Lung (tissue), 11 donors: ENCODE measurements at regions not wholly inside any gene's neighbourhood (a gene's known extent, or its start where the extent isn't known, plus 50 kb on each side); places are given as distances from the start of the nearest gene placed in this dataset.
A peak's percentile ranks its signal among the peaks of the same experiment; 100 is the strongest.

ENCODE experiments used
- ATAC-seq: fragments of 200-7000 bp; cut with Tn5 transposase; one replicate; pipeline ENCODE4 v1.9.1; 2020; ENCODE audit warnings: moderate number of reproducible peaks; ENCODE audit not compliant: insufficient read depth, low FRiP score
- DNase-seq, 3 donors: peaks; one replicate each; pipeline ENCODE4 v3.0.0-alpha.2; 2013 to 2017
- H3K27ac ChIP-seq, 2 donors: one replicate each; pipeline ENCODE4 v1.5.1; 2013; ENCODE audit warnings: mild to moderate bottlenecking in 2 of 2, moderate library complexity in 2 of 2, control low read depth in 1 of 2, inconsistent platforms in 1 of 2, low read depth in 1 of 2, low read length in 1 of 2
- H3K27me3 ChIP-seq, 3 donors: one replicate each; pipeline ENCODE4 v1.5.1; 2013; ENCODE audit warnings: low read length in 2 of 3; ENCODE audit not compliant: control insufficient read depth in 3 of 3, insufficient read depth in 3 of 3
- H3K36me3 ChIP-seq, 4 donors: one replicate each; pipeline ENCODE4 v1.5.1; 2013; ENCODE audit warnings: low read length in 4 of 4, mild to moderate bottlenecking in 1 of 4, moderate library complexity in 1 of 4; ENCODE audit not compliant: control insufficient read depth in 4 of 4, insufficient read depth in 4 of 4
- H3K4me1 ChIP-seq, 5 donors: one replicate each; pipeline ENCODE4 v1.5.1; 2013; ENCODE audit warnings: low read length in 5 of 5, mild to moderate bottlenecking in 2 of 5, moderate library complexity in 1 of 5; ENCODE audit not compliant: control insufficient read depth in 5 of 5, insufficient read depth in 5 of 5
- H3K4me3 ChIP-seq: one replicate; pipeline ENCODE4 v1.5.1; 2013; ENCODE audit warnings: mild to moderate bottlenecking, control low read depth, moderate library complexity
- H3K9ac ChIP-seq, 2 donors: one replicate each; pipeline ENCODE4 v1.5.1; 2013; ENCODE audit warnings: low read length in 2 of 2, control low read depth in 1 of 2; ENCODE audit not compliant: insufficient read depth in 1 of 2
- H3K9me3 ChIP-seq, 4 donors: one replicate each; pipeline ENCODE4 v1.5.1; 2013; ENCODE audit warnings: low read length in 3 of 4, mild to moderate bottlenecking in 1 of 4, moderate library complexity in 1 of 4; ENCODE audit not compliant: control insufficient read depth in 4 of 4, insufficient read depth in 3 of 4
- WGBS, 2 donors: extraction: QIAGEN DNeasy Blood & Tissue Kit; methylation state at CpG; one replicate each; pipeline ENCODE4 v1.1.7; 2013; 5-methylcytosine and 5-hydroxymethylcytosine counted together
- TF ChIP-seq, protein P1 (sequence below): IDR thresholded peaks from 2 replicates; pipeline ENCODE4 v1.5.1; 2012; ENCODE audit warnings: mild to moderate bottlenecking; ENCODE audit errors: control extremely low read depth, extremely low read depth
- donor health status: control.
- donor health status: control.
- donor health status: Bipolar disorder and iron deficiency.
- donor health status: healthy.
- donor health status: DM: yes; HTN: yes; CAD: no.

DNA sequence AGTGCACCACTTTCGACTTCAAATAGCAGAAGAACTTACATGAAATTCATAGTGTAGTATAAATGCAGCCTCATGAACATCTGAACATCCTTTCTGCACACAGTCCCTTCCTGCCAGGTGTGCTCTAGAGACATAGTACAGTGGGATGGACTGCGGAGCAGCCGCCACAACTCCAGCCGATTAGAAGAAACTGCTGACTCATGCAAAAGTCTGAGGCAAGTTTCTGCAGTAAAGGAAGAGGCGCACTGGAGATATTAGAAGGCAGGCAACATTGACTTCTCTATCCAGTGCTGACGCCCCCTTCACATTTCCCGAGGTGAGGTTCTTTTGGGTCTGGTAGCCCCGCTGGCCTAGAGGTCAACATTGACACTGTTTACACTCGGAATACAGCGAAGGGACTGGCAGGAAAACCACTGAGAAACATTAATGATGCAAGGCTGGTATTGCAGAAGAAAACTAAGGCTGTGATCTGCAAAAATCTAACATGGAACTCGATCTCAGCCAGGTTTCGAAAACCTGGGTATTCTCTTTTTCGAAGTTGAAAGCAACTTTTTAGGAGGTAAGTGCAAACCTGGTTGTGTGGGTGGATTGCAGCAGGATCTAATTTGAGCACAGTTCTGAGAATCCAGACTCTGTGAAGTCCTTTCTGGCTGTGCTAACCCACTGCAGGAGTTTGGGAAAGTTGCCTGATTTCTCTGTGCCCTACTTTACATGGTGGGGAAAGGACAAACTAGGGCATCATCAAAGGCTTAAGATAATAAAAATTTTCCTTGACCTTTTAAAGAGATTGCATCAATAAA is 90.7 kb downstream of the CDC7 start:
- ATAC-seq = no peak
- Histone ChIP-seq H3K4me1 (peaks cover 0 to 8% (median 1%) of the 10 kb centered on the region in 5 donors), H3K9me3 (no peaks in the 10 kb centered on the region), H3K36me3 (no peaks in the 10 kb centered on the region), H3K9ac (no peak overlapping the region), H3K27me3 (no peaks in the 10 kb centered on the region), H3K4me3 (no peak overlapping the region), H3K27ac (no peak overlapping the region)
- TF ChIP-seq, protein P1, sequence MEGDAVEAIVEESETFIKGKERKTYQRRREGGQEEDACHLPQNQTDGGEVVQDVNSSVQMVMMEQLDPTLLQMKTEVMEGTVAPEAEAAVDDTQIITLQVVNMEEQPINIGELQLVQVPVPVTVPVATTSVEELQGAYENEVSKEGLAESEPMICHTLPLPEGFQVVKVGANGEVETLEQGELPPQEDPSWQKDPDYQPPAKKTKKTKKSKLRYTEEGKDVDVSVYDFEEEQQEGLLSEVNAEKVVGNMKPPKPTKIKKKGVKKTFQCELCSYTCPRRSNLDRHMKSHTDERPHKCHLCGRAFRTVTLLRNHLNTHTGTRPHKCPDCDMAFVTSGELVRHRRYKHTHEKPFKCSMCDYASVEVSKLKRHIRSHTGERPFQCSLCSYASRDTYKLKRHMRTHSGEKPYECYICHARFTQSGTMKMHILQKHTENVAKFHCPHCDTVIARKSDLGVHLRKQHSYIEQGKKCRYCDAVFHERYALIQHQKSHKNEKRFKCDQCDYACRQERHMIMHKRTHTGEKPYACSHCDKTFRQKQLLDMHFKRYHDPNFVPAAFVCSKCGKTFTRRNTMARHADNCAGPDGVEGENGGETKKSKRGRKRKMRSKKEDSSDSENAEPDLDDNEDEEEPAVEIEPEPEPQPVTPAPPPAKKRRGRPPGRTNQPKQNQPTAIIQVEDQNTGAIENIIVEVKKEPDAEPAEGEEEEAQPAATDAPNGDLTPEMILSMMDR = no peak
- DNase-seq = peak in 1 of 3 donors; percentile 36
- WGBS, 2 donors = 31 to 69% methylated on average over 13 of the region's 13 CpGs

DNA sequence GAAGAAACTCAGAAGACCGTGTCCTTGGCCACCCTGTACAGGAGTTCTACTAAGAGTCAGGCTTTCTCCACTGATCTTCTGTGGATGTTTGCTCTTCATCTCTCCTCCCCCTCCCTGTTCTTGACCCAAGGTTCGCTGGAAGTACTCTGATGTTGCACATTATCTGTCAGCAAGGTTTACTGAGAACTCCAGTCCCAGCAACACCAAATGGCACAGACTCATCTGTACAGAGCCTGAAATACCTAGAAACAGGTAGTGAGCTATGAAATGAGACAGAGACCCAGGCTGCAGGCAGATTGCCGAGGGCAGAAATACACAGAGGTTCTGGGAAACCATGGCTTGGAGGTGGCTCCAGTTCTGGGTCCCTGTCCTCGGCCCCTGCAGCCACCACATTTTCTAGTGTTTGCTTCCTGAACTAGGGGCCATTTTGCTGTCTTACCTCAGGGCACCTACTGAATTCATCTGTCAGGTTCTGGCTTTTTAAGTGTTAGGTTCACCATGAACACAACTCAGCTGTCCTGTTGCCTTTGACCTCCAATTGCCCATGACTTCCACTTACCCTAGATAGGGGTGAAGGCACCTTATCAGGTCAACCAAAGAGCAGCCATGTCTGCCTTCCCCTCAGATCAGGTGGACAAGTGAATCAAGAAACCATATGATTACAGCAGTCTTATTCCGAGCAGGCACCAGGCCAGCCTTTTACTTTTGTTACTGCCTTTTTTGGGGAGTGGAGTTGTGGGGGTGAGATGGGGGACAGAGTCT is 92.2 kb downstream of the CDC7 start:
- Histone ChIP-seq H3K4me1 (peaks cover 0 to 8% (median 0%) of the 10 kb centered on the region in 5 donors), H3K27ac (no peak overlapping the region), H3K27me3 (no peaks in the 10 kb centered on the region), H3K4me3 (no peak overlapping the region), H3K9ac (no peak overlapping the region), H3K9me3 (no peaks in the 10 kb centered on the region), H3K36me3 (no peaks in the 10 kb centered on the region)
- WGBS, 2 donors = 94% methylated on average over 5 of the region's 5 CpGs
- DNase-seq = no peak
- ATAC-seq = no peak
- TF ChIP-seq, protein P1 = no peak

DNA sequence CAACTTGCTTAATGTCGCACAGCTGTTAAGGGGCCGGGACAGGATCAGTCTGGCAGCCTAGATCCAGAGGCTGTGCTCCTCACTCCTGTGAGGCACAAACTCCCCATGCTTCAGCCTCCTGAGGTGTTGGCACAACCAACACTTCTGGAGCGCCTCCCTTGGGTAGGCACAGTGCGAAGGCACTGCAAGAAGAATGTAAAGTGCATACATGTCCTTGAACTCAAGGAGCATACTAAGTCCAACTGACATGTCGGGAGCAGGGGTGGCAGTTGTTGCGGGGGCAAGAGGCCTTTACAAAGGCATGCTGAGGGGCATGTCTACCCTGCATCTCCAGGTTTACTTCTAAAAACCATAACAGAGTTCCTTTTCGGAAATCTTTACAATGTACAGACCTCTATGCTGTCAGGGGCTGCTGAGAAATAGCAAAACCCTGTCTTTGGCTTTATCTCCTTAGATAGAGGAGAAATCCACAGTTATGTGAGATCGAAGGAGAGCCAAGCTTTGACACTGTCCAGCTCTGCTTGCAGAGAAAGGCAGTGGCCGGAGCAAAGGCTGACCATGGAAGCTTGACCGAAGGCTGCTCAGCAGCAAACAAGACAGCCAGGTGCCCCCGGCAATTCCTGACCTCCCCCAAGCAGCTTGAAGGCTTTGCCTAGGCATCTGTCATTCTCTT is 93.9 kb downstream of the CDC7 start:
- no peaks in the 10 kb centered on the region for H3K27me3 ChIP-seq
- DNase-seq (peak in 2 of 3 donors; percentile 32 to 45), ATAC-seq (peak; percentile 14)
- no peaks in the 10 kb centered on the region for H3K36me3 ChIP-seq
- H3K9ac ChIP-seq = no peak overlapping the region
- H3K9me3 ChIP-seq = no peaks in the 10 kb centered on the region
- peaks cover 0 to 7% (median 0%) of the 10 kb centered on the region in 5 donors for H3K4me1 ChIP-seq
- 87 to 93% methylated on average over 11 of the region's 11 CpGs for WGBS, 2 donors
- H3K27ac ChIP-seq = peak overlapping the region in 1 of 2 donors; percentile 34
- TF ChIP-seq, protein P1 = no peak
- H3K4me3 ChIP-seq = no peak overlapping the region
